B cell (primary cell): ENCODE measurements at regions not wholly inside any gene's neighbourhood (a gene's known extent, or its start where the extent isn't known, plus 50 kb on each side); places are given as distances from the start of the nearest gene placed in this dataset.

Experiments
- EZH2 ChIP-seq: IDR thresholded peaks from 2 replicates; pipeline ENCODE4 v1.6.1; 2012; ENCODE audit warnings: borderline replicate concordance, low read depth, mild to moderate bottlenecking, moderate library complexity, low read length; ENCODE audit not compliant: insufficient read depth, poor library complexity, severe bottlenecking
- TF ChIP-seq, protein P1 (sequence below): fragments of 200-600 bp; IDR thresholded peaks from one replicate; pipeline ENCODE4 v1.8.0; 2022; ENCODE audit warnings: antibody characterized with exemption, mild to moderate bottlenecking

DNA sequence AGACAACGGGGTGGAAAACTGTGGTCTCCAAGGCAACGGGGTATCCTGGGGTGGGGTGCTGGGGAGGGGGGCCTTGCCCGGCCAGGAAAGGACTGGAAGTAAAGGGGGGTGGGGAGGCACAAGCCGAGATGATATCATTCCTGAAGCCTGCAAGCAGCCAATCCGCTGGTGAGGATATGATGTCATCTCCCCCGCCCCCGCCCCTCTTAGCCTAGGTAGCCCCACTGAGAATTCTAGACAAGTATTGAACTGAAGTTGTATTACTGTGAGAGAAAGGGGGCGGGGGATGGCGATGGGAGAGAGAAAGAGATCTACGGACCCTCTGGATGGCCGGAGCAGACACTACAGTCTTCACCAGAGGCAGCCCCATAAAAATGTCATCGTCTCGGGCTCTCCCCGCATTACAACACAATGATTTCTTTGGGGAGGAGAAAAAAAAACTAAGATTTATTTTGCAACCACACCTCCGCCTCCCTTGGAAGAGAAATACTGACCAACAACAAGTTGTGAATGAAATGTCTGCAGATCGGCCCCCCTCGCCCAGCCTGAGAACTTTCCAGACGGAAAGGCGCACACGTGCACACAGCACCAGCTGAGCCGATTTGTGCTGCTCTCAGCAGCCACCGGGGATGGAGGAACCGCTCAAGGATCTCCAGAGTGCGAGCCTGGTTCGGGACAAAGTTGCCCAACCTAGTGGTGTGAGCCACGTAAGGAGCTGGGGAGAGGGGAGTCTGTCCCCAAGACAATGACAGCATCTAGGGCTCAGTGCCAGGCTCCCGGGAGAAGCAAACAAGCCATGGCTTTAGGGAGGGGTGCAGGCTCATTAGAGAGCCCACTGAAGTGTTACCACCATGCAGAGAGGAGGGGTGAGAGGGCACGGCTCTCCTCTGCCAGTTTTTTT is 222.1 kb downstream of the SOX9 start:
- TF ChIP-seq, protein P1, sequence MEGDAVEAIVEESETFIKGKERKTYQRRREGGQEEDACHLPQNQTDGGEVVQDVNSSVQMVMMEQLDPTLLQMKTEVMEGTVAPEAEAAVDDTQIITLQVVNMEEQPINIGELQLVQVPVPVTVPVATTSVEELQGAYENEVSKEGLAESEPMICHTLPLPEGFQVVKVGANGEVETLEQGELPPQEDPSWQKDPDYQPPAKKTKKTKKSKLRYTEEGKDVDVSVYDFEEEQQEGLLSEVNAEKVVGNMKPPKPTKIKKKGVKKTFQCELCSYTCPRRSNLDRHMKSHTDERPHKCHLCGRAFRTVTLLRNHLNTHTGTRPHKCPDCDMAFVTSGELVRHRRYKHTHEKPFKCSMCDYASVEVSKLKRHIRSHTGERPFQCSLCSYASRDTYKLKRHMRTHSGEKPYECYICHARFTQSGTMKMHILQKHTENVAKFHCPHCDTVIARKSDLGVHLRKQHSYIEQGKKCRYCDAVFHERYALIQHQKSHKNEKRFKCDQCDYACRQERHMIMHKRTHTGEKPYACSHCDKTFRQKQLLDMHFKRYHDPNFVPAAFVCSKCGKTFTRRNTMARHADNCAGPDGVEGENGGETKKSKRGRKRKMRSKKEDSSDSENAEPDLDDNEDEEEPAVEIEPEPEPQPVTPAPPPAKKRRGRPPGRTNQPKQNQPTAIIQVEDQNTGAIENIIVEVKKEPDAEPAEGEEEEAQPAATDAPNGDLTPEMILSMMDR: no peak
- TF ChIP-seq EZH2: no peak
